NCI-H2029 (cell line): ENCODE measurements at regions not wholly inside any gene's neighbourhood (a gene's known extent, or its start where the extent isn't known, plus 50 kb on each side); places are given as distances from the start of the nearest gene placed in this dataset.

Experiments
- DNase-seq: peaks from one replicate; lab custom pipeline; 2025; lab: John Stamatoyannopoulos, UW

DNA sequence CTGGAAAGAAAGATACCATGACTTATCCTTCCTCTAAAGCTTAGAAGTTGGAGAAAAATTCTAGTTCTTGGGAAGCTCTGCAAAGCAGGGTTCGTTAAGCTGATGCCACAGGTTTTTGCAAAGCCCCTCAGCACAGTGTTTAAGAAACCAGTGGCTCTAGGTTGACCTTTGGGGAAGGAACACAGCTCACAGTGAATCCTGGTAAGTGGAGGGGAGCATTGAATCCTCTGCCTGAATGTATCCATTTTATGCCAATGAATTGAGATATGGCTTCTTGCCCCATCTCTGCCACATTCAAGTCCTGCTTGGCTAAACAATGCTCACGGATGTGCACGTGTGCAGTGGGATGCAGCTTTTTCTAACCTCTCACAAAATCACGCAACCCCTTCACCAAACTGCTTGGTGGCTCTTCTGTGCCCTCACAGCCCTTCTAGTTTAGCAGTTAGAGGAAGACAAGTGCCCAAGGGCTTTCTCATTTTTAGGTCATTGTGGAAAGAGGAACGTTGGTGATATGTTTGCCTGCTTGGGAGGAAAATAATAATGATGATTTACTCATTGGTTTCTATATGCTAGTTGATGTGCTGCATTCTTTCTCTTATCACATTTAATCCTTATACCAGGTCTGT, 111.3 kb downstream of the DAD1 start:
- DNase-seq, result no peak

DNA sequence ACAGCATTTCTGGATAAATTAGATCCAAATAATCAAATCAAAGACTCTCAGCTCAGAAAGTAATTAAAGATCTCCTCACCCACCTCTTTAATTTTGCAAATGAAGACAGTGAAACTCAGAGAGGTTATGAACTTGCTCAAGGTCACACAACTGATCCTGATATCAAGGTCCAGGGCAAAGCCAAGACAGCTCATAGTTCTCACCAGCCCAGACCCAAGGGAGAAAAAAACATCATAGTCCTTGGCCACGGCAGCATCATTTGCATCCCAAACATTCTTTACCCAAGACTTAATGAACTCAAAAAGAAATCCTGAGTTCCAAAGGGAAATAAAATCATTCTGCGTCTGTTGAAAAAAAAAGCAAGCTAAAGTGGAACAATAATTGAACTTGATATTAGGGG, 112.1 kb downstream of the DAD1 start:
- no peak for DNase-seq

DNA sequence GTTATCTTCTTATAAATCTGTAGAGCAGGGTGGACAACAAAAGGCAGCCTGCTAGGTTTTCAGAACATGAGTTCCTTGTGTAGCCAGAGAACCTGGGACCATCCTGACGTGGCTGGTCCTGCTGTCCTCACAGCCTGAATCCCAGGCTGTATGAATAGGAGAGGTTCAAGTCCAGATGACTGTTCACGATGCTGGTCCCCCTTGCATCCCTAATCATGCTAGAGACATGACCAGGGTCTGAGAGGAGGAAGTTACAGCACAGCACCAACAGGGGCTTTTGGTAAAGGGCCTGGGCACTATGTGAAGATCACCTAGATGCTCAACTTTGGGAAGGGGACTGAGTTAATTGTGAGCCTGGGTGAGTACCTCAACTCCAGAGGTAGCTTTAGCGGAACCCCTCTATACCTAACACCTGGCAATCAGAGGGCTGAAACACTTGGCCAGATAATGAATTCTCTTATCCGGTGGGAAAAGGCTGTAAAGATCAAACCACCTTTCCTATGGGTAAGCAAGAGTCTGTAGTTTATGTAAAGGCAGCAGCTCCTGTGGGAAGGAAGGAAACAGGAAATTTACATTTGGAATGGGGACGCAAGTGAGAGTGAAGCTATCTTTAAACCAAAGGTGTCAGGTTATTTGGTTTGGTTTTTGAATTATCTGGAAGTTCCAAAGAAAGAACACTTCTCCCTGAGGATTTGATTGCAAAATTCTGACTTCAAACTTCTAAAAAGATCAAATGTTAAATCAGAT, 112.8 kb downstream of the DAD1 start:
- no peak for DNase-seq

DNA sequence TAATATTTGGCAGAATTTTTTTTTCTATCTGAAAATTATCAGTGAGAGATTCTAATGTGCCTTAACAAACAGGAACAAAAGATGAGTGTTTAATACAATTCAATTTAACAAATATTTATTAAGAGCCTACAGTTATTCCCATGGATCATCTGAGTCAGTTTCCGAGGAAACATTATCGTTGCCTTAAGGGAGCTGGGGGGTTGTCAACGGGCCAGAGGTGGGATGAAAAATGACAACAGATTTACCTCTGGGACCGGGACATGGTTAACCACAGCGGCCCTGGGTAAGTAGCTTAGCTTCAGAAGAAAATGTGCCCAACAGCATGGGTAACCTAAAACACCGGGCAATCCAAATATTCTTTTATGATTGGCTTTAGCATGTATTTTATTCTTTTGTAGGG, 113.6 kb downstream of the DAD1 start:
- DNase-seq, result no peak

DNA sequence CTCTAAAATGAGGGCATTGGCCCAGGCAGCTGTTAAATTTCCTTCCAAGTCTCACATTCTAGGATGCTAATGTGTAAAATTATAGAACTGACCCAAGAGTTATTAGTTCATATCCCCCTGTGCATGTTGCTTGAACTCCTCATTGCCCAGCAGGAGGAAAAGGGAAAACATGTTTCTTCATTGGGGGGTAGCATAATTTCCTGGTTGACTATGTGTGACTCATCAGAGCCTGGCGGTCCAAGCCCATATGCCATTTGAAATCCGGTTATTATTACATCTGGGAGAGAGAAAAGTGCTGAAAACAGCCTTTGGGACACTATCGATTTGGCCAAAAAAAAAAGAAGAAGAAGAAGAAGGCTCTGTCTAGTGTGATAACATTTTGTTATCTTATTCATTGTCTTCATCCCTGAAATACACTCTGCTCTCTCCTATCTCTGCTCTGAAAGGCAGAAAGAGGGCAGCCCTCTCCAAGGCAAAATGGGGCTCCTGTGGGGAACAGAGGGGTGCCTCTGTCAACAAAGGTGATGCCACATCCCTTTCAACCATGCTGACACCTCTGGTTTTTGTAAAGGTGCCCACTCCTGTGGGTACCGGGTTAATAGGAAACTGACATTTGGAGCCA, 114.2 kb downstream of the DAD1 start:
- DNase-seq, result no peak

DNA sequence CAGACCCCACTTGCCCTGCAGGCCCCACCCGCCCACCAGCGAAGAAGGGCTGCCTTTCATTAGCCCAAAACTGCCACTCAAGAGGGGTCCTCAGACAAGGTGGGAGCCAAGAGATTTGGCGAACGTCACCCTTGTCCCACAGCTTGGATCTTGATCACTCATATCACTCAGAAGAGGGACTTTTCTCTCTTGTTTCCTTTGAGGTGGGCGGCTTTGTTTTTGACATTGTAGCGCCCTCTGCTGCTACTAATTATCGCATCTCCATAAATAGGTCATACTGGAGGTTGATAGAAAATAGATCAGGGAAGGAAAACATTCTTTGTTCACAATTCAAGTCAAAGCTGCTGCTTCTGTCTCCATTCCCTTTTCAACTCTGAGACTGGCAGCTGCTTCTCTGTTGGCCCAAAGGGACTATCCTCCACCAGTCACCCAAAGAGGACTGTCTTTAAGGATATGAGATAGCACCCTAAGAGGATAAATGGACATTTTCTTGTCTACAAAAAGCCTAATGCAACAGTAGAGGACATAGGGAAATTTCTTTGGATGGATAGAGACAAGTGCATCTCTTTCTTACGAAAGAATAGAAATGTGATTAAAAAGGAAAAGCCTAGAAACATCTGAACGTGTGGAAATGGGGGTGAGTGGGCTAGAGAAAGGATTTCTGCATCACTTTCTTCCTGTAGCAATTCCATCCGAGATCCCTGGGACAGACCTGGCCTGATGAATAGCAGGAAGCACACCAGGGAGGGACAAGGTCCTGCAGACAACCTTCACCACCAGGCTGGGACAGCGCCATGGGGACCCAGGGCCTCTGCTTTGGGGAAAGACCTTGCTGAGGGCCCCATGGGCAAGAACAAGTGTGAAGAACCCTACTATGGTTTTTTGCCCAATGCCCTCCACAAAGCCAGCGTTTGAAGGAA, 115.8 kb downstream of the DAD1 start:
- DNase-seq, result no peak

DNA sequence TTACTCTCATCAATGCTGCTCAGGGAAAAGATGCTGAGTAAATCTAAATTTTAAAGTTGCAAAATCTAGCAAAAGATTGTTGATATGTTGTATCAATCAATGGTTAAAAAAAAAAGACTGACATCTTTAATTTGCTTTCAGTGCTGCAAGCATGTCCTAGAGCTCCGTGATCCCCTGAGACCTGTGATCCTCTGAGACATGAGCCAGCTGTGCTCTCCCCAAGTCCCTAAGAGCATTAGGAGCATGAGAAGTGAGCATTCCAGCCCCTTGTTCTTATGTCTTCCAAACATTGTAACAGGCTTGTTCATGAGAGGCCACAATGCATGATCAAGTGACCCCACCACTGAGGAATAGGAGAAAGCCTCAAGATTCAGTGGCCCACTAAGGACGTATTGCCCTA, 116.6 kb downstream of the DAD1 start:
- DNase-seq, result no peak

DNA sequence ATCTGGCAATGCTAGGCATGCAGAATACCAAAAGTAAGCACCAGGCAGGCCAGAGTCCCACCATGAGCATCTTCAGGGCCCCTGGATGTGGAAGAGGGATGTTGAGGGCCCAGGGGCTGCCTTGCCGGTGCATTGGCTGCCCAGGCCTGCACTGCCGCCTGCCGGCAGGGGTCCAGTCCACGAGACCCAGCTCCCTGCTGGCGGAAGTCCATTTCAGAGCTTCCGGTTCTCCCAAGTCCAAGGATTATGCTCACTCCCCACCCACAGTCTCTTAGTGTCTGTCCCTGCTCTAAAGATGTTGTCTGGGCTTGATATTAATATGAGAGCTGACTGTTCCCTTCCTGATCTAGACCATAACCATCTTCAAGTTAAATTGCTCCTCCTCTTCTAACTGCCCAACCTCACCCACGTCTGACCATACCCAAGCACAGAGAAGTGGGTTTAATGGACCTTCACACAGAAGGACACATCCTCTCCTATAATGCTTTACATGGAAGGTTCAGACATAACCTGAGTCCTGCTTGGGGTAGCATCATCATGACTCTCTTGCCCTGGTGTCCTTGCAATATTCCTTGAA, 117.4 kb downstream of the DAD1 start:
- DNase-seq, result no peak

DNA sequence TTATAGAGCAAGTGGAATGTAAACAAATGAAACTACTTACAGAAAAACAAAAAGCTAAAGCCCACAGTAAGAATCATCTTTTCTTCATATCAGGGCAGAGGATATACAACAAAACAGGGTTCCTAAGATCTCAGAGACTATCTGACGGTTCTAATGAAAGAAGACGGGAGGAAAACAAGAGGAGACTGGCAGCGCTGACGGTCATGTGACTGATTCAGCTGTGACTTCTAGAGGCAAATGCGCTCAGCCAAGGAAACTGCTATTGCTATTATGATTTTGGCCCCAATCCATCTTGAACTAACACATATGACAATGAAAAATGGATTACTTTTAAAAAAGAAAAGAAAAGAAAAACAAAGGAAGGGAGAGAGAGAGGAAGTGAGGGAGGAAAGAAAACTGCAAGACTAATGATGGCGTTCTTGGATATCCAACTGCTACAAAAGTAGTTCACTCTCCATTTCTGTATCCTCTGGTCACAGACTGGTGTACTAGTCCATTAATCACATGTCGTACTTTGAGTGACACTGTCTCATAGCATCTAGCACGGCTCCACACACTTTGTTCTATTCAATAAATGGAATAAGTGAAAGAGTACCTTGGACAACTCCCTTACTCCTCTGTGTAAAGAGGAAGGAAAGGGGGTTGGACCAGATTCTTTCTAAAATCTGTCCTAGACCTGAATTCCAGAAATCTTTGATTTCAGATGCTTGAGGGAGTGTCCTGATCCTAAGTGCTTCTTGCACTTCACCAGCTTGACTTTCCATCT, 119.3 kb downstream of the DAD1 start:
- no peak for DNase-seq

DNA sequence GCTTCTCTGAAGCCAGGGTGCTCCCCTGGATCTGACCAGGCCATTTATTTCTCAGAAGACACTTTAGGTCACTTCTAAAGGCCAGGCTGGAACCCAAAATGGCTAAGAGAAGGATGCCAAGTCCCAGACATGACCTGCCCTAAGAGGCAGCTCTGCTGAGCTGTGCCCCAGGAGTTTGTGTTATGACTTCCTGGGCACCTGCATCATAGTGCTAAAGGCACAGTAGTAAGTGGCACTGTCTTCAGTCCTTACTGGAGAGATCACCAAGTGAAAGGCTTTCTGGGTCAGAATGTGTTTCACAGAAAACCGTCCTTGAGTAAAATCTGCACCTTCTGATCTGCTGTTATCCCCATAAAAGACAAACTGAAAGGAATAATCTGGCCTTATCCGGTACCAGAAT, 120.2 kb downstream of the DAD1 start:
- DNase-seq, result no peak

DNA sequence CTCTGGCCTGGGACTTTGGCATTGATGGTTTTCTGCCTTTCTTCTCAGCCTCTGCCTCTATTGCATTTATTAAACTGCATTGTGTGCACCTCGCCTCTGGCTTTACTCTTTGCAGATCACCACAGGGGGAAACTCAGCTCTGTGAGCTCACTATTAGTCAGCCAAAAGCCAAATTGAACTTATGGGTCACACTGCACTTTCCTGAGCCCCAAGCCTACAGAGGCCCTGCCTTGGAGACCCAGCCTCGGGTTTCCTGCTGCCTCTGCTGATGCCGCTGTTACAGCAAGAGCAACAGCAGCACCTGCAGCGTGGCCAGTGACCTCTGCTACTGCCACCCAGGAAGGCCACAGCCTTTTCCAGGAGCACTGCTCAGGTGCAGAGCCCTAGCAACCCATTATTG, 122.5 kb downstream of the DAD1 start:
- DNase-seq, result no peak

DNA sequence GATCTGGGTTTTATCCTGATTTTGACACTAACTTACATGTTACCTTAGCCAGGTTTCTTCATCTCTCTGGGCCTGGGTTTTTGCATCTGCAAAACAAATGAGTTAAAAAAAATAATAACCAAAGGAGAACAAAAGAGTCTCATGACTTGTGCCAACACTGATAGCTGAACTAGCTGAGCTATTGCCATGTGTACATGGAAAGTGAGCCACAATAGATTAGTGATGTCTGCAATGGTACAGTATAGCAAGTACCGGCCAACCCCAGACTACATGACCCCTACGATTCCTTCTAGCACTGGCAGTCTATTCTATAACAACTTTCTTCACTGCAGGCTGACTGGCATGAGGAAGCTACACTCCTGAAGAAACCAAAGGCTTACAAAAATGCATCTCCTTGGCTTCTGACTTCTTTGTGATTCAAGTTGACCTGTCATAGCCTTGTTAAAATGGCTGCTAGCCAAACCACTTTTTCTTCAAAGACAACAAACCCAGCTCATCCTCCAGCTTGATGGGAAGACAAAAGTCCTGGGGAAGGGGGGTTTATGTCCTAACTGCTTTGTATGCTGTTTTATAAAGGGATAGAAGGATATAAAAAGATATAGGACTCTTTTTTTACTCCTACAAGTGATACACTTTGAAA, 123.7 kb downstream of the DAD1 start:
- no peak for DNase-seq

DNA sequence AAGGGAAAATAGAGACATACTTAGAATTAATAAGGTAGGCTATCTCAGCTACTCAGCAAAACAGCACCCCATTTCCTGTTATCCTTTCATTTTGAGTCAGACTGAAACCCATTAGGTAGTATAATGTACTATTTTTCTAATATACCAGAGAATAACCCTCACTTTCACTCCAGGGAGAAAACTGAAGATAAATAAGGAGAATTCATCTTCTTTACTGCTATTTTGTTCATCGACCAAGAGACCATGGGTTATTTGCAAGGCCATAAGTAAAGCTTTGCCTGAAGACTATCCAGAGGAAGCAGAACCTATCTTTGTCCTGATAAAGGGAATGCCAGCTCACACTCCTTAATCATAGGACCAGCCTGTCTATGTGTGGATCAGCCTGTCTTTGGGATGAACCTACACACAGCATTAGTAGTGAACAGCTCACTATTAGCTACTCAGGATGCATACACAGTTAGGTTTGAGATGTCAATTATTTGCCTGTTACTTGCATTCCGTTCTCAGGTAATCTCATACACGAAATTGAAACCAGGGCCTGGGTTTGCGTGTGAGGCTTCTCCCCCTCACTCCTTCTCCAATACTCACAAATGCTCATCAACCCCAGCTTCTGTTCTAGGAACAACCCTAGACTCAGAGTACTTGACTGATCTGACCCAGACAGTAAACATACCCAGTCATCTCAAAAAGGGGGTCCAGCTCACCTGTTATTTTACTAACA, 124.4 kb downstream of the DAD1 start:
- no peak for DNase-seq

DNA sequence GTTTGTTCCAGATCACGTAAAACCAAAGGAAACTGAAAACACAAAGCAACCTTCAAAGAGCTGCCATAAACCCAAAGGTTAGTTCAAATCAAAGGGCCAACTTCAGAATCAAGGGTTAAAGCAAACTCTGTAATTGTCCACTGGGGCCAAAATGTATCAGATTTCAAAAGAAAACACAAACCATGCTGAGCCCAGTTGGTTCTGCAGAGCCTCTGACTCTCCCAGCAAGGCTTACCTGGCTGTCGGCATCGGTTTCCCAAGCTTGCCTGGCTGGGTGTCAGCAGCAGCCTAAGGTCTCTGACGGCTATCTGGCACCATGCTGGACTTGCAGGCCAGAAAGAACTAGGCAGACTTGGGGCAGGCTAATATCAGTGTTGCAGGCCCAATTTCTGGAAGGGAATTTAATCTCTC, 125.3 kb downstream of the DAD1 start:
- no peak for DNase-seq

DNA sequence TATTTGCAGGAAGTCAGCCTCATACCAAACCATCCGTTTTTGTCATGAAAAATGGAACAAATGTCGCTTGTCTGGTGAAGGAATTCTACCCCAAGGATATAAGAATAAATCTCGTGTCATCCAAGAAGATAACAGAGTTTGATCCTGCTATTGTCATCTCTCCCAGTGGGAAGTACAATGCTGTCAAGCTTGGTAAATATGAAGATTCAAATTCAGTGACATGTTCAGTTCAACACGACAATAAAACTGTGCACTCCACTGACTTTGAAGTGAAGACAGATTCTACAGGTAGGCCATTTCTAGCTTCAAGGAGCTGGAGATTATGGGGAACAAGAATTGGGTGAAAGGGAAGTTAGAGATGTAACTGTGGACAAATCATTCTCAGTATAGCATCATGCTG, 126.1 kb downstream of the DAD1 start:
- DNase-seq, result no peak

DNA sequence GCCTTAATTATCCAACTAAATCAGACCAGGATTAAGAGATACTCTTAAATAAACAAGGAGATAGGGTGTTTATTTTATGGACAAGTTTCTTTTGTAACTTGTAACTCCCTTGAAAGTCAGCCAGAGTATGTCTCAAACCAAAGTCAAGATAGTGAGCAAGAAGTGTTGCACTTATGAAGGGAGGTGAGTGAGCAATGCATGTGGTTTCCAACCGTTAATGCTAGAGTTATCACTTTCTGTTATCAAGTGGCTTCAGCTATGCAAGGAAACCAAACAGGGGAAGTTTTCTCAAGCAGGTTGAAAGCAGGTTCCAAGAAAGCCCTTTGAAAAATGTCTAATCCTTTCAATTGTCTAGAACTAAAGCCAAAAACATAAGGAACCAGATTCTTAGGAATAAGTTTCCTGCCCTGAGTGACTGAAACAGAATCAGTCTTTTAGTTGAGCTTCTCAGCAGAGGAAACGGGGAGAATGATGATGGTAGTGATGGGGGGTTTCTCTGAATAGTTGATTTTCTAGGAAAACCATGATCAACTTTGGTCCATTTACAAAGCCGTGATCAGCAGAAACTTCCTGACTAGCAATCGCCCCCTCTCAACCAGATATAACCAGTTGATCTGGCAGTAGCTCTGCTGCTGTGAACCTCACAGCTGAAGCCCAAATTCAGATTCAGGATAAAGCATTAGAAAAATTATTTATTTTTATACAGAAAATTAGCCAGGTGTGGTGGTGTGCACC, 128.4 kb downstream of the DAD1 start:
- no peak for DNase-seq

DNA sequence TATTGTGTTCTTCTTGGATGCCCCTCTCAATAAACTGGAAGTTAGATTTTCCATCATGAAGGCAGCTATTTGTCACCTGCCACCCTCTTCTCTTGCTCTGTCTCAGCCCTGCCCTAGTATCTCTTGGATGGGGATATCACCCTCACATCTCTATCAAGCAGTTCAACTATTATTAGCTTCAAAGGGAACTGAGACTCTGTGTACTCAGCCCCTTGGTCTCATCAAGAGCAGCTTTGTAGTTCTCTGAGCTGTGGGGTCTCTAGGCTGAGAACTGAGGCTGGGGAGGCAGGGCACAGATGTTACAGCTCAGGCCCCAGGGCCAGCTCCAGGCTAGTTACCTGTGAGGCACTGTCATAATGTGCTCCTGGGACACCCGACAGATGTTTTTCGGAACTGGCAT, 130.3 kb downstream of the DAD1 start:
- DNase-seq, result no peak

DNA sequence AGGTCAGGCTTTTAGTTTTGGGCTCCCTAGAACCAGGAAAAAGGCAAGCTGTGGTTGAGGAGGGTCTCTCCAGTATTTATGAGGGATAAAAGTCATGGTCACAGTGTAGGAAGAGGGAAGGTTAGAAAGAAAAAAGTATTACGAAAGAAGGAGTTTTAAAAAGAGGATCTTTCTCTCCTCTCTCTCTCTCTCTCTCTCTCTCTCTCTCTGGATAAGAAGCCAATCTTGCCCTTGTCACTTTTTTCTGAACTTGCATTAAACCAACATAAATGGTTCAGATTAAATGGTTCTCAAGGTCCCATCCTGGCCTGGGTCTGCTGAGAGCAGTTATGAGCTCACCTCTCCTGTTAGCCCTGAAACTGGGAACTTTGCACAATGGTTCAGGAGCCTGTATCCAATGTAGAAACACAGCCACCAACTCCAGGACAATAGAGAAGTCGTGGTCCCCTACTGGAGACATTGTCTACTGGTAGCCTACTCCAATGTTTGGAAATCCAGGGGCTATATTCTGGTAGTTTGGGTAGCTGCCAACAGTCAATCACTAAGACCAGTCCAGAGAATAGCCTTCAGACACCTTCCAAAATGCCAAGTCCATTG, 131.9 kb downstream of the DAD1 start:
- DNase-seq, result no peak

DNA sequence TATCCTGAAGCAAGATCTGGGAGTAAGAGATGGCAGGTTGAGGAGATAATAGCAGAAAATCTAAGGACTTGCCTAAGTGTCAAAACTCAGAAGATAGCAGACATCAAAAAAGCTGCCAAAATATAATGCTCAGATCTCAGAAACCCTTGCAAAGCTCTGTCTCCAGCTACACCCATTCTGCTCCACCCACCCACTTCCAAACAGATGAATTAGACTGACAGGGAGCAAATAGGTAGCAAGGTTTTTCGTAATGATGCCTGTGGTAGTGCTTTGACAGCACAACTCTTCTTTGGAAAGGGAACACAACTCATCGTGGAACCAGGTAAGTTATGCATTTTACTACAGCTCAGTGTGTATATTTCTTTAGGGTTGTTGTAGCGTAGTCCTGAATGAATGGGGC, 132.6 kb downstream of the DAD1 start:
- DNase-seq, result no peak
